ENCODE measurements at regions not wholly inside any gene's neighbourhood (a gene's known extent, or its start where the extent isn't known, plus 50 kb on each side); places are given as distances from the start of the nearest gene placed in this dataset.
"Not testable (repeated sequence)": the region's sequence is repeated elsewhere in the genome, so short reads cannot be mapped to it uniquely, and the experiment has no call there.

- Mint-ChIP-seq H3K4me1 (ENCODE audit: unreplicated experiment) (no peaks in the 10 kb centered on the region), H3K9me3 (peaks cover 5% of the 10 kb centered on the region), H3K27me3 (no peaks in the 10 kb centered on the region), H3K36me3 (no peaks in the 10 kb centered on the region), H3K27ac (no peak overlapping the region), H3K4me3 (no peak overlapping the region)
- DNase-seq (ENCODE audit: extremely low spot score, unreplicated experiment) = no peak
- no peak for TF ChIP-seq CTCF (conservative IDR thresholded peaks at IDR 0.05)
Observed at GRCh38 chr5:82873452-82873851, 203.7 kb downstream of the TMEM167A start.

GRCh38 chr5:82872321-82873288 is 204.6 kb downstream of the TMEM167A start:
- H3K27me3 Mint-ChIP-seq; DNase-seq (ENCODE audit: extremely low spot score, unreplicated experiment); H3K4me3 Mint-ChIP-seq; H3K4me1 Mint-ChIP-seq (ENCODE audit: unreplicated experiment); H3K27ac Mint-ChIP-seq; H3K36me3 Mint-ChIP-seq; H3K9me3 Mint-ChIP-seq: not testable (repeated sequence)

GRCh38 chr5:82865625-82866024 is 211.6 kb downstream of the TMEM167A start:
- TF ChIP-seq CTCF (conservative IDR thresholded peaks at IDR 0.05) = no peak
- peaks cover 22% of the 10 kb centered on the region for H3K4me1 Mint-ChIP-seq (ENCODE audit: unreplicated experiment)
- peaks cover under 1% of the 10 kb centered on the region for H3K9me3 Mint-ChIP-seq
- no peak overlapping the region for H3K4me3 Mint-ChIP-seq
- H3K27ac Mint-ChIP-seq = no peak overlapping the region
- H3K27me3 Mint-ChIP-seq = no peaks in the 10 kb centered on the region
- H3K36me3 Mint-ChIP-seq = no peaks in the 10 kb centered on the region
- no peak for DNase-seq (ENCODE audit: extremely low spot score, unreplicated experiment)

- Mint-ChIP-seq H3K4me3 (no peak overlapping the region), H3K9me3 (peaks cover 5% of the 10 kb centered on the region)
Observed at GRCh38 chr5:82863266-82863665, 213.9 kb downstream of the TMEM167A start.

GRCh38 chr5:82862711-82863110 is 214.5 kb downstream of the TMEM167A start:
- H3K27me3 Mint-ChIP-seq = no peaks in the 10 kb centered on the region
- no peak for DNase-seq (ENCODE audit: extremely low spot score, unreplicated experiment)
- H3K27ac Mint-ChIP-seq = no peak overlapping the region
- H3K9me3 Mint-ChIP-seq = peaks cover 5% of the 10 kb centered on the region
- no peak for TF ChIP-seq CTCF (conservative IDR thresholded peaks at IDR 0.05)
- H3K36me3 Mint-ChIP-seq = no peaks in the 10 kb centered on the region
- no peak overlapping the region for H3K4me3 Mint-ChIP-seq
- peaks cover 41% of the 10 kb centered on the region for H3K4me1 Mint-ChIP-seq (ENCODE audit: unreplicated experiment)

More at GRCh38 chr5:82863266-82863665, 213.9 kb downstream of the TMEM167A start:
- no peak overlapping the region for H3K27ac Mint-ChIP-seq
- no peak for TF ChIP-seq CTCF (conservative IDR thresholded peaks at IDR 0.05)
- peaks cover 36% of the 10 kb centered on the region for H3K4me1 Mint-ChIP-seq (ENCODE audit: unreplicated experiment)
- H3K27me3 Mint-ChIP-seq = no peaks in the 10 kb centered on the region
- DNase-seq (ENCODE audit: extremely low spot score, unreplicated experiment) = no peak
- no peaks in the 10 kb centered on the region for H3K36me3 Mint-ChIP-seq

- TF ChIP-seq CTCF (conservative IDR thresholded peaks at IDR 0.05) = no peak
- no peak for DNase-seq (ENCODE audit: extremely low spot score, unreplicated experiment)
- H3K9me3 Mint-ChIP-seq = peaks cover 5% of the 10 kb centered on the region
- no peak overlapping the region for H3K4me3 Mint-ChIP-seq
- no peak overlapping the region for H3K27ac Mint-ChIP-seq
- no peaks in the 10 kb centered on the region for H3K27me3 Mint-ChIP-seq
- H3K4me1 Mint-ChIP-seq (ENCODE audit: unreplicated experiment) = peaks cover 41% of the 10 kb centered on the region
- no peaks in the 10 kb centered on the region for H3K36me3 Mint-ChIP-seq
Observed at GRCh38 chr5:82862261-82862660, 214.9 kb downstream of the TMEM167A start.

Measured in type B pancreatic cell (in vitro differentiated cells).